ENCODE measurements at regions not wholly inside any gene's neighbourhood (a gene's known extent, or its start where the extent isn't known, plus 50 kb on each side); places are given as distances from the start of the nearest gene placed in this dataset.

DNA sequence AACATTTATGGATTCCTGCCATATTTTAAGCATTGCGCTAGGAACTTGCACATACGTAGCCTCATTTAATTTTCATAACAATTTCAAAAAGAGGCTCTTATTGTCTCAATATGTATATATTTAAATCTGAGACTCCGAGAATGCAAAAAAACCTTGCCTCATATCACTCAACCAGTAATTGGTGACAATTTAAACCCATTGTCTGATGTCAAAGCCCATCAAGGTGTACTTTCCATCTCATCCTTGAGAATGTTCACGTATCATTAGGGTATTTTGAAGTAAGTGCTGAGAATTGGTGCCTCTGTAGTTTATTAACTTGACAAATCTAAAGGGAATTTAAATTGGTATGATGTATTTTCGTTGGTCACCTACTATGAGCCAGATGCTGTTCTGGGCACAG lies 136.5 kb downstream of the FAM76B start:
- Histone ChIP-seq H3K9me3 (ENCODE audit: control insufficient read depth, insufficient read depth, low read length) (no peaks in the 10 kb centered on the region), H2BK20ac (ENCODE audit: low read depth, low read length) (no peak overlapping the region), H4K8ac (ENCODE audit: low read depth in 2 of 2, low read length in 2 of 2) (no peak overlapping the region), H2BK15ac (ENCODE audit: low read depth, low read length) (no peak overlapping the region), H3K79me1 (ENCODE audit: low read depth in 1 of 2, low read length in 2 of 2) (no peaks in the 10 kb centered on the region), H3K4me1 (ENCODE audit: control insufficient read depth, insufficient read depth, low read length) (no peaks in the 10 kb centered on the region; the same call in 1 of the 2 replicates), H3K4me2 (ENCODE audit: low read depth, low read length) (no peak overlapping the region), H2AK9ac (replicated peaks; ENCODE audit: low read depth, low read length, poor library complexity) (no peak overlapping the region), H4K91ac (ENCODE audit: insufficient read depth, low read depth, low read length) (no peak overlapping the region), H2AK5ac (ENCODE audit: low read depth, low read length) (no peak overlapping the region), H3K9me1 (ENCODE audit: insufficient read depth, low read length) (no peaks in the 10 kb centered on the region), H3K14ac (replicated peaks; ENCODE audit: low read depth, low read length) (no peak overlapping the region), H3K56ac (ENCODE audit: extremely low read depth, insufficient read depth, low read length) (no peak overlapping the region), H2AFZ (replicated peaks; ENCODE audit: low read length, poor library complexity) (no peak overlapping the region), H4K5ac (ENCODE audit: low read depth, low read length) (no peak overlapping the region), H3K4ac (ENCODE audit: low read depth, low read length) (no peak overlapping the region), H3K23ac (ENCODE audit: low read depth, low read length) (no peak overlapping the region), H3K27ac (ENCODE audit: insufficient read depth, low read length) (no peak overlapping the region), H3K9ac (ENCODE audit: low read depth, low read length) (no peak overlapping the region), H3K36me3 (ENCODE audit: control insufficient read depth, insufficient read depth, low read length) (no peaks in the 10 kb centered on the region), H2BK5ac (ENCODE audit: low read depth, low read length, poor library complexity, severe bottlenecking) (no peak overlapping the region), H2BK120ac (ENCODE audit: low read depth, low read length) (no peak overlapping the region), H3K27me3 (ENCODE audit: control insufficient read depth, insufficient read depth, low read length) (no peaks in the 10 kb centered on the region; the same call in 1 of the 2 replicates), H4K20me1 (ENCODE audit: insufficient read depth, low read length) (no peaks in the 10 kb centered on the region), H3K4me3 (ENCODE audit: insufficient read depth, low read depth, low read length) (no peak overlapping the region), H3K18ac (ENCODE audit: low read depth, low read length) (no peak overlapping the region)
- dilution Hi-C loops (cut with HindIII; ENCODE audit: low sequenced_read_pairs, unreplicated experiment) = no loop called here
- intact Hi-C loops (cut with micrococcal nuclease) = no loop called here
- POLR2A ChIA-PET (ENCODE audit: unreplicated experiment) = no interaction called here
- DNase-seq = no peak
- WGBS, 2 experiments (ENCODE audit: extremely low coverage in 2 of 2, insufficient read length in 1 of 2) = no CpG with 5 or more reads among the region's 5 CpGs
- no TSS peak for BruUV-seq (replicated peaks)
- in situ Hi-C loops (cut with MboI; ENCODE audit: low sequenced_read_pairs) = no loop called here
- no peak for ATAC-seq (ENCODE audit: low read depth)
- TF ChIP-seq SMC3 (IDR thresholded peaks at IDR 0.05; ENCODE audit: low read depth, low read length) = no peak
- no peak for TF ChIP-seq RFX5 (IDR thresholded peaks at IDR 0.05; ENCODE audit: low read depth, low read length)
- TF ChIP-seq, protein P1, sequence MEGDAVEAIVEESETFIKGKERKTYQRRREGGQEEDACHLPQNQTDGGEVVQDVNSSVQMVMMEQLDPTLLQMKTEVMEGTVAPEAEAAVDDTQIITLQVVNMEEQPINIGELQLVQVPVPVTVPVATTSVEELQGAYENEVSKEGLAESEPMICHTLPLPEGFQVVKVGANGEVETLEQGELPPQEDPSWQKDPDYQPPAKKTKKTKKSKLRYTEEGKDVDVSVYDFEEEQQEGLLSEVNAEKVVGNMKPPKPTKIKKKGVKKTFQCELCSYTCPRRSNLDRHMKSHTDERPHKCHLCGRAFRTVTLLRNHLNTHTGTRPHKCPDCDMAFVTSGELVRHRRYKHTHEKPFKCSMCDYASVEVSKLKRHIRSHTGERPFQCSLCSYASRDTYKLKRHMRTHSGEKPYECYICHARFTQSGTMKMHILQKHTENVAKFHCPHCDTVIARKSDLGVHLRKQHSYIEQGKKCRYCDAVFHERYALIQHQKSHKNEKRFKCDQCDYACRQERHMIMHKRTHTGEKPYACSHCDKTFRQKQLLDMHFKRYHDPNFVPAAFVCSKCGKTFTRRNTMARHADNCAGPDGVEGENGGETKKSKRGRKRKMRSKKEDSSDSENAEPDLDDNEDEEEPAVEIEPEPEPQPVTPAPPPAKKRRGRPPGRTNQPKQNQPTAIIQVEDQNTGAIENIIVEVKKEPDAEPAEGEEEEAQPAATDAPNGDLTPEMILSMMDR (conservative IDR thresholded peaks at IDR 0.05; ENCODE audit: low read depth, low read length) = no peak
- no peak for TF ChIP-seq CHD1 (IDR thresholded peaks at IDR 0.05; ENCODE audit: low read depth, low read length)
- TF ChIP-seq BHLHE40 (IDR thresholded peaks at IDR 0.05; ENCODE audit: low read depth, low read length) = no peak
- no peak for TF ChIP-seq RCOR1 (IDR thresholded peaks at IDR 0.05; ENCODE audit: insufficient replicate concordance, low read length)
- no peak for TF ChIP-seq RAD21 (IDR thresholded peaks at IDR 0.05; ENCODE audit: low read length)
- TF ChIP-seq MAZ (IDR thresholded peaks at IDR 0.05; ENCODE audit: borderline replicate concordance, low read depth, low read length) = no peak
- CTCF ChIA-PET = no interaction called here

Data from IMR-90 (cell line).